HCT116 (cell line): ENCODE measurements at regions not wholly inside any gene's neighbourhood (a gene's known extent, or its start where the extent isn't known, plus 50 kb on each side); places are given as distances from the start of the nearest gene placed in this dataset.

Experiments used
- ATAC-seq: fragments of 200-7000 bp; cut with Tn5 transposase; 2 replicates; pipeline ENCODE4 v1.9.1; 2020; ENCODE audit warnings: mild to moderate bottlenecking, moderate library complexity
- BruUV-seq: library from RNA; stranded (reverse); fragments of 400-500 nt; replicated peaks from 2 replicates; lab custom pipeline; 2021; lab: Mats Ljungman, UMichigan
- CTCF ChIA-PET: fragments of 300-600 bp; sonication (Branson Sonifier 250); formaldehyde crosslinking; loops from one replicate; lab custom pipeline; 2021; ENCODE audit warnings: antibody characterized with exemption; lab: Charles Lee
- POLR2A ChIA-PET: fragments of 300-600, 350-600 bp; sonication (Branson Sonifier 250); formaldehyde crosslinking; loops from one replicate; lab custom pipeline; 2021; ENCODE audit warnings: antibody characterized with exemption; lab: Charles Lee
- RAD21 ChIA-PET, 2 experiments: fragments of 300-600 bp; sonication (Branson Sonifier 250); formaldehyde crosslinking; loops; one replicate each; lab custom pipeline; 2023; ENCODE audit warnings: low total read pairs in 2 of 2; ENCODE audit not compliant: uncharacterized antibody in 2 of 2, unreplicated experiment in 2 of 2, low non-redundant PET in 1 of 2; lab: Charles Lee
- DNase-seq: peaks from one replicate; pipeline ENCODE4 v3.0.0-alpha.2; 2010; ENCODE audit warnings: low read depth, low spot score
- H2AFZ ChIP-seq: fragments of 200-600 bp; shearing (Covaris generic), sonication (generic); 2 replicates; pipeline ENCODE4 v1.6.1; 2017; ENCODE audit warnings: low read depth, mixed run types, mixed read lengths, antibody characterized with exemption, low read length; ENCODE audit not compliant: poor library complexity, severe bottlenecking
- H3K27ac ChIP-seq: 2 replicates; pipeline ENCODE4 v1.5.1; 2012; ENCODE audit warnings: low read depth, low read length
- H3K27me3 ChIP-seq: fragments of 200-600 bp; sonication (generic); 2 replicates; pipeline ENCODE4 v1.6.1; 2016; ENCODE audit warnings: mixed run types, low read length, mixed read lengths; ENCODE audit not compliant: insufficient read depth
- H3K36me3 ChIP-seq, 2 experiments: fragments of 200-500 bp in 1 of 2; fragments of 200-600 bp in 1 of 2; sonication (Bioruptor generic) in 1 of 2; sonication (generic) in 1 of 2; 2 replicates each; pipeline versions ENCODE4 v1.5.1 to v1.6.1; 2014 to 2016; ENCODE audit warnings: low read length in 2 of 2, inconsistent platforms in 1 of 2, mixed read lengths in 1 of 2, mixed run types in 1 of 2; ENCODE audit not compliant: insufficient read depth in 2 of 2, control insufficient read depth in 1 of 2
- H3K4me1 ChIP-seq, 2 experiments: fragments of 200-600 bp in 1 of 2; sonication (generic) in 1 of 2; 2 replicates each; pipeline versions ENCODE4 v1.5.1 to v1.6.1; 2012 to 2017; ENCODE audit warnings: low read length in 2 of 2, inconsistent platforms in 1 of 2, mild to moderate bottlenecking in 1 of 2, mixed read lengths in 1 of 2, mixed run types in 1 of 2, moderate library complexity in 1 of 2; ENCODE audit not compliant: insufficient read depth in 2 of 2, control insufficient read depth in 1 of 2
- H3K4me2 ChIP-seq: fragments of 200-600 bp; sonication (generic); 2 replicates; pipeline ENCODE4 v1.6.1; 2017; ENCODE audit warnings: mixed run types, low read length, mixed read lengths
- H3K4me3 ChIP-seq, 2 experiments: fragments of 200-600 bp in 1 of 2; sonication (generic) in 1 of 2; replicated peaks in 1 of 2; 2 replicates each; pipeline ENCODE4 v1.5.1; 2011 to 2016; ENCODE audit warnings: low read length in 2 of 2, control low read depth in 1 of 2, low read depth in 1 of 2, mild to moderate bottlenecking in 1 of 2, mixed read lengths in 1 of 2, mixed run types in 1 of 2
- H3K79me2 ChIP-seq: fragments of 200-600 bp; sonication (generic); 2 replicates; pipeline ENCODE4 v1.6.1; 2017; ENCODE audit warnings: mild to moderate bottlenecking, mixed run types, low read length, moderate library complexity, mixed read lengths; ENCODE audit not compliant: insufficient read depth
- H3K9ac ChIP-seq: fragments of 200-600 bp; sonication (generic); 2 replicates; pipeline ENCODE4 v1.6.1; 2016; ENCODE audit warnings: low read length, mixed read lengths
- H3K9me2 ChIP-seq: fragments of 200-600 bp; sonication (generic), shearing (Covaris generic); 2 replicates; pipeline ENCODE4 v1.6.1; 2017; ENCODE audit warnings: mixed run types, mild to moderate bottlenecking, moderate library complexity; ENCODE audit not compliant: insufficient read depth
- H3K9me3 ChIP-seq, 2 experiments: fragments of 200-500 bp in 1 of 2; fragments of 200-600 bp in 1 of 2; sonication (Bioruptor generic) in 1 of 2; sonication (generic) in 1 of 2; 2 replicates each; pipeline ENCODE4 v1.6.1; 2014 to 2017; ENCODE audit warnings: low read length in 2 of 2, mixed read lengths in 2 of 2, inconsistent platforms in 1 of 2, low read depth in 1 of 2, mild to moderate bottlenecking in 1 of 2, mixed run types in 1 of 2, moderate library complexity in 1 of 2; ENCODE audit not compliant: control insufficient read depth in 1 of 2, insufficient read depth in 1 of 2
- H4K20me1 ChIP-seq: fragments of 200-600 bp; sonication (generic), shearing (Covaris generic); 2 replicates; pipeline ENCODE4 v1.6.1; 2017; ENCODE audit warnings: mixed run types, mild to moderate bottlenecking, moderate library complexity; ENCODE audit not compliant: insufficient read depth
- CBX3 ChIP-seq: IDR thresholded peaks from 2 replicates; pipeline ENCODE4 v1.6.1; 2012; ENCODE audit warnings: low read depth
- ELF1 ChIP-seq: IDR thresholded peaks from 2 replicates; pipeline ENCODE4 v1.6.1; 2012; ENCODE audit warnings: low read depth, borderline replicate concordance
- EZH2 ChIP-seq: fragments of 200-600 bp; sonication (generic); IDR thresholded peaks from 2 replicates; pipeline ENCODE4 v1.6.1; 2017; ENCODE audit warnings: antibody characterized with exemption, mixed run types
- FOSL1 ChIP-seq: IDR thresholded peaks from 2 replicates; pipeline ENCODE4 v1.6.1; 2012; ENCODE audit warnings: low read depth
- SP1 ChIP-seq: IDR thresholded peaks from 2 replicates; pipeline ENCODE4 v1.6.1; 2012; ENCODE audit warnings: low read depth
- TCF7L2 ChIP-seq: IDR thresholded peaks from 2 replicates; pipeline ENCODE4 v1.7.0; 2011; ENCODE audit warnings: borderline replicate concordance, inconsistent platforms; ENCODE audit not compliant: insufficient read depth, insufficient read length; ENCODE audit errors: extremely low read depth
- YY1 ChIP-seq: IDR thresholded peaks from 2 replicates; pipeline ENCODE4 v1.6.1; 2011; ENCODE audit warnings: low read length, low read depth, moderate library complexity, mild to moderate bottlenecking; ENCODE audit not compliant: insufficient replicate concordance; ENCODE audit errors: extremely low read depth
- ZFX ChIP-seq: fragments of 450-650 bp; IDR thresholded peaks from 2 replicates; pipeline ENCODE4 v1.6.1; 2017
- ZNF274 ChIP-seq: fragments of 200-500 bp; sonication (Bioruptor generic); IDR thresholded peaks from 2 replicates; pipeline ENCODE4 v1.6.1; 2014; ENCODE audit warnings: mild to moderate bottlenecking, low read depth, low read length, inconsistent platforms
- intact Hi-C: fragments of 100-400 bp; cut with micrococcal nuclease; formaldehyde crosslinking; loops from 2 replicates; pipeline ENCODE4 v1.10.0; 2022
- TF ChIP-seq, protein P1 (sequence below): IDR thresholded peaks from 2 replicates; pipeline ENCODE4 v1.6.1; 2011; ENCODE audit warnings: mild to moderate bottlenecking, low read length, moderate library complexity; ENCODE audit not compliant: insufficient replicate concordance; ENCODE audit errors: extremely low read depth
- TF ChIP-seq, protein P2 (sequence below): IDR thresholded peaks from 2 replicates; pipeline ENCODE4 v1.6.1; 2012; ENCODE audit warnings: low read depth

DNA sequence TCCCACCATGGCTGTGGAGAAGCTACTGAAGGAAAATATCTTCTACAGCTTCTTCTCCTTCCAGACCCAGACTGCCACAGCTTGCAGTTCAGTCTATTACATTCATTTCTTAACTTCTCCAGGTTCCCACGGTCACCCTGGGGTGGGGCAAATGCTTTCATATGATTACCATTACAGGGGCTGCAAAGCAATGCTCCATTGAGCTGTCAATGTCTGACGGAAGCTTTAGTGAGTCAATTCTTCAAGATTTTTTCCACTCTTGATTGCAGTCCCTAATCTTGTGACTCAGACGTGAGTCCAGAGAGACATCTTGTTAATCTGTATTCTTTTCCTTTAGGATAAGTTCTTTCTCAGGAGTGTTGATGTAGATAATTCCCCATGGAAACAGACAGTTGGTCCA is 233.4 kb upstream of the DDI1 start (continued):
- TF ChIP-seq YY1 = no peak
- no peak for TF ChIP-seq ZFX
- TF ChIP-seq, protein P1, sequence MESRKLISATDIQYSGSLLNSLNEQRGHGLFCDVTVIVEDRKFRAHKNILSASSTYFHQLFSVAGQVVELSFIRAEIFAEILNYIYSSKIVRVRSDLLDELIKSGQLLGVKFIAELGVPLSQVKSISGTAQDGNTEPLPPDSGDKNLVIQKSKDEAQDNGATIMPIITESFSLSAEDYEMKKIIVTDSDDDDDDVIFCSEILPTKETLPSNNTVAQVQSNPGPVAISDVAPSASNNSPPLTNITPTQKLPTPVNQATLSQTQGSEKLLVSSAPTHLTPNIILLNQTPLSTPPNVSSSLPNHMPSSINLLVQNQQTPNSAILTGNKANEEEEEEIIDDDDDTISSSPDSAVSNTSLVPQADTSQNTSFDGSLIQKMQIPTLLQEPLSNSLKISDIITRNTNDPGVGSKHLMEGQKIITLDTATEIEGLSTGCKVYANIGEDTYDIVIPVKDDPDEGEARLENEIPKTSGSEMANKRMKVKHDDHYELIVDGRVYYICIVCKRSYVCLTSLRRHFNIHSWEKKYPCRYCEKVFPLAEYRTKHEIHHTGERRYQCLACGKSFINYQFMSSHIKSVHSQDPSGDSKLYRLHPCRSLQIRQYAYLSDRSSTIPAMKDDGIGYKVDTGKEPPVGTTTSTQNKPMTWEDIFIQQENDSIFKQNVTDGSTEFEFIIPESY = no peak
- no peak for TF ChIP-seq ELF1
- TF ChIP-seq CBX3 = no peak

DNA sequence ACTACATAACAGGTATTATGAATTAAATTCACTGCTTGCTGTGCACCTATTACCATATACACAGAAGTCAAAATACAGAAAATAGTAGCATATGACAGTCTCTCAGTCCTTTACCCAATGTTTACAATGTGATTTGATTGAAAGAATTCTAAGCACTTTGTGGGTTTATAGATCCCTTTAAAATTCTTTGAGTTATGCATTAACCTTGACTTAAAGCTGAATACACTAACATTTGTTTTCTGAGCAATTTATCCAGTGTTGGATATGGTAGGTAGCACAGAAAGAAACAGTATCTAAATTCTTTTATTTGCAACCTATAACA is 230.8 kb upstream of the DDI1 start:
- no peaks in the 10 kb centered on the region for H3K4me1 ChIP-seq
- H3K9me2 ChIP-seq = no peaks in the 10 kb centered on the region
- H2AFZ ChIP-seq = no peak overlapping the region
- DNase-seq = no peak
- no peaks in the 10 kb centered on the region for H4K20me1 ChIP-seq
- RAD21 ChIA-PET = no interaction called here
- TF ChIP-seq SP1 (no peak), EZH2 (no peak), TCF7L2 (no peak), FOSL1 (no peak), ZNF274 (no peak)
- TF ChIP-seq, protein P2, sequence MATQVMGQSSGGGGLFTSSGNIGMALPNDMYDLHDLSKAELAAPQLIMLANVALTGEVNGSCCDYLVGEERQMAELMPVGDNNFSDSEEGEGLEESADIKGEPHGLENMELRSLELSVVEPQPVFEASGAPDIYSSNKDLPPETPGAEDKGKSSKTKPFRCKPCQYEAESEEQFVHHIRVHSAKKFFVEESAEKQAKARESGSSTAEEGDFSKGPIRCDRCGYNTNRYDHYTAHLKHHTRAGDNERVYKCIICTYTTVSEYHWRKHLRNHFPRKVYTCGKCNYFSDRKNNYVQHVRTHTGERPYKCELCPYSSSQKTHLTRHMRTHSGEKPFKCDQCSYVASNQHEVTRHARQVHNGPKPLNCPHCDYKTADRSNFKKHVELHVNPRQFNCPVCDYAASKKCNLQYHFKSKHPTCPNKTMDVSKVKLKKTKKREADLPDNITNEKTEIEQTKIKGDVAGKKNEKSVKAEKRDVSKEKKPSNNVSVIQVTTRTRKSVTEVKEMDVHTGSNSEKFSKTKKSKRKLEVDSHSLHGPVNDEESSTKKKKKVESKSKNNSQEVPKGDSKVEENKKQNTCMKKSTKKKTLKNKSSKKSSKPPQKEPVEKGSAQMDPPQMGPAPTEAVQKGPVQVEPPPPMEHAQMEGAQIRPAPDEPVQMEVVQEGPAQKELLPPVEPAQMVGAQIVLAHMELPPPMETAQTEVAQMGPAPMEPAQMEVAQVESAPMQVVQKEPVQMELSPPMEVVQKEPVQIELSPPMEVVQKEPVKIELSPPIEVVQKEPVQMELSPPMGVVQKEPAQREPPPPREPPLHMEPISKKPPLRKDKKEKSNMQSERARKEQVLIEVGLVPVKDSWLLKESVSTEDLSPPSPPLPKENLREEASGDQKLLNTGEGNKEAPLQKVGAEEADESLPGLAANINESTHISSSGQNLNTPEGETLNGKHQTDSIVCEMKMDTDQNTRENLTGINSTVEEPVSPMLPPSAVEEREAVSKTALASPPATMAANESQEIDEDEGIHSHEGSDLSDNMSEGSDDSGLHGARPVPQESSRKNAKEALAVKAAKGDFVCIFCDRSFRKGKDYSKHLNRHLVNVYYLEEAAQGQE = no peak
- CTCF ChIA-PET = no interaction called here
- no TSS peak for BruUV-seq
- H3K9me3 ChIP-seq = no peaks in the 10 kb centered on the region
- H3K27me3 ChIP-seq = no peaks in the 10 kb centered on the region
- H3K36me3 ChIP-seq = no peaks in the 10 kb centered on the region
- intact Hi-C loops = no loop called here
- POLR2A ChIA-PET = no interaction called here
- no peak overlapping the region for H3K4me2 ChIP-seq
- H3K9ac ChIP-seq = no peak overlapping the region
- H3K79me2 ChIP-seq = no peaks in the 10 kb centered on the region
- no peak overlapping the region for H3K4me3 ChIP-seq
- H3K27ac ChIP-seq = no peak overlapping the region
- no peak for ATAC-seq
